CD14-positive monocyte (primary cell): ENCODE measurements at regions not wholly inside any gene's neighbourhood (a gene's known extent, or its start where the extent isn't known, plus 50 kb on each side); places are given as distances from the start of the nearest gene placed in this dataset.
A peak's percentile ranks its signal among the peaks of the same experiment; 100 is the strongest.

Source experiments
- DNase-seq, 3 donors: peaks; one replicate each; pipeline ENCODE4 v3.0.0-alpha.2; 2011 to 2022
- H2AFZ ChIP-seq: 2 replicates; pipeline ENCODE4 v1.6.0; 2012; ENCODE audit warnings: mild to moderate bottlenecking, low read depth, low read length, inconsistent platforms; ENCODE audit not compliant: insufficient read depth, poor library complexity, severe bottlenecking
- H3K27ac ChIP-seq, 2 donors: 1 replicate in 1 of 2; 2 replicates in 1 of 2; pipeline ENCODE4 v1.5.1; 2012 to 2013; ENCODE audit warnings: low read length in 2 of 2, control low read depth in 1 of 2, inconsistent platforms in 1 of 2, low read depth in 1 of 2, mild to moderate bottlenecking in 1 of 2
- H3K27me3 ChIP-seq, 2 donors: one replicate each; pipeline versions ENCODE4 v1.6.0 to v1.6.1; 2011 to 2013; ENCODE audit warnings: low read length in 2 of 2; ENCODE audit not compliant: control insufficient read depth in 2 of 2, insufficient read depth in 2 of 2
- H3K36me3 ChIP-seq, 2 donors: replicated peaks in 1 of 2; 1 replicate in 1 of 2; 2 replicates in 1 of 2; pipeline versions ENCODE4 v1.5.1 to v1.6.1; 2012 to 2013; ENCODE audit warnings: low read length in 2 of 2, control low read depth in 1 of 2, inconsistent platforms in 1 of 2, mild to moderate bottlenecking in 1 of 2; ENCODE audit not compliant: insufficient read depth in 2 of 2, control insufficient read depth in 1 of 2
- H3K4me1 ChIP-seq, 2 donors: 1 replicate in 1 of 2; 2 replicates in 1 of 2; pipeline versions ENCODE4 v1.5.1 to v1.6.1; 2012 to 2013; ENCODE audit warnings: low read length in 2 of 2, control low read depth in 1 of 2, inconsistent platforms in 1 of 2, mild to moderate bottlenecking in 1 of 2, moderate library complexity in 1 of 2; ENCODE audit not compliant: insufficient read depth in 2 of 2, control insufficient read depth in 1 of 2
- H3K4me2 ChIP-seq: replicated peaks from 2 replicates; pipeline ENCODE3; 2012; ENCODE audit warnings: low read length, moderate library complexity, mild to moderate bottlenecking; ENCODE audit not compliant: poor library complexity, severe bottlenecking; ENCODE audit errors: extremely low read depth
- H3K4me3 ChIP-seq, 3 experiments: fragments of 200-600 bp in 1 of 3; sonication (generic) in 1 of 3; replicated peaks in 1 of 3; 1 replicate in 2 of 3; 2 replicates in 1 of 3; pipeline ENCODE4 v1.5.1; 2011 to 2013; ENCODE audit warnings: low read length in 3 of 3, mild to moderate bottlenecking in 3 of 3, control low read depth in 2 of 3, low read depth in 2 of 3, inconsistent platforms in 1 of 3, moderate library complexity in 1 of 3
- H3K79me2 ChIP-seq: 2 replicates; pipeline ENCODE4 v1.6.0; 2012; ENCODE audit warnings: mild to moderate bottlenecking, control low read depth, inconsistent platforms, low read length, moderate library complexity; ENCODE audit not compliant: insufficient read depth
- H3K9ac ChIP-seq: 2 replicates; pipeline ENCODE4 v1.6.0; 2017; ENCODE audit warnings: low read length, mild to moderate bottlenecking; ENCODE audit not compliant: insufficient read depth, poor library complexity, severe bottlenecking
- H3K9me3 ChIP-seq, 2 donors: replicated peaks in 1 of 2; 1 replicate in 1 of 2; 2 replicates in 1 of 2; pipeline versions ENCODE4 v1.5.1 to v1.6.1; 2012 to 2013; ENCODE audit warnings: low read length in 2 of 2, control low read depth in 1 of 2; ENCODE audit not compliant: control insufficient read depth in 1 of 2, insufficient read depth in 1 of 2
- H4K20me1 ChIP-seq: 2 replicates; pipeline ENCODE4 v1.6.0; 2012; ENCODE audit warnings: mild to moderate bottlenecking, low read length, control low read depth, moderate library complexity; ENCODE audit not compliant: insufficient read depth
- H3K27ac Mint-ChIP-seq, 7 donors: one replicate each; pipeline ENCODE4 v1.8.0; 2020; ENCODE audit warnings: mild to moderate bottlenecking in 7 of 7, mixed read lengths in 7 of 7, moderate library complexity in 6 of 7, inconsistent platforms in 2 of 7
- H3K27me3 Mint-ChIP-seq, 3 donors: one replicate each; pipeline ENCODE4 v1.8.0; 2021 to 2022; ENCODE audit warnings: low read depth in 3 of 3, mild to moderate bottlenecking in 3 of 3, mixed read lengths in 3 of 3, moderate library complexity in 3 of 3, inconsistent platforms in 1 of 3
- H3K36me3 Mint-ChIP-seq, 2 donors: one replicate each; pipeline ENCODE4 v1.8.0; 2020; ENCODE audit warnings: mixed read lengths in 2 of 2, inconsistent platforms in 1 of 2, mild to moderate bottlenecking in 1 of 2
- H3K4me1 Mint-ChIP-seq: one replicate; pipeline ENCODE4 v1.8.0; 2020; ENCODE audit warnings: mild to moderate bottlenecking, mixed read lengths
- H3K4me3 Mint-ChIP-seq, 2 donors: one replicate each; pipeline ENCODE4 v1.8.0; 2020; ENCODE audit warnings: mild to moderate bottlenecking in 2 of 2, mixed read lengths in 2 of 2, moderate library complexity in 1 of 2
- H3K9me3 Mint-ChIP-seq, 7 donors: one replicate each; pipeline ENCODE4 v1.8.0; 2020 to 2022; ENCODE audit warnings: mixed read lengths in 7 of 7, mild to moderate bottlenecking in 6 of 7, moderate library complexity in 6 of 7, inconsistent platforms in 2 of 7
- CTCF ChIP-seq: fragments of 200-600 bp; IDR thresholded peaks from one replicate; pipeline ENCODE4 v1.8.0; 2022; ENCODE audit warnings: antibody characterized with exemption, mild to moderate bottlenecking
- WGBS: methylation state at CpG from one replicate; pipeline ENCODE4 v1.1.5; 2013; ENCODE audit warnings: missing lambda C conversion rate; ENCODE audit not compliant: insufficient coverage; 5-methylcytosine and 5-hydroxymethylcytosine counted together
- intact Hi-C, 2 donors: fragments of 100-400 bp; cut with micrococcal nuclease; formaldehyde crosslinking; loops; one replicate each; pipeline versions ENCODE4 v1.15.0 to v1.15.1; 2023

- H3K4me3 ChIP-seq: no peak overlapping the region
These were observed 353.1 kb downstream of the CDC5L start for GRCh38 chr6:44740566-44741120.

GRCh38 chr6:44742201-44742600 lies 354.7 kb downstream of the CDC5L start:
- peaks cover 0 to 2% of the 10 kb centered on the region in 2 donors for H3K9me3 ChIP-seq
- WGBS: 100% methylated on average over 1 of the region's 2 CpGs
- intact Hi-C loops: no loop called here
- Mint-ChIP-seq H3K36me3 (no peaks in the 10 kb centered on the region), H3K4me1 (peaks cover 4% of the 10 kb centered on the region), H3K4me3 (no peak overlapping the region), H3K27ac (no peak overlapping the region), H3K27me3 (peaks cover 0 to 4% (median 3%) of the 10 kb centered on the region in 3 donors), H3K9me3 (peaks cover 2 to 12% (median 10%) of the 10 kb centered on the region in 7 donors)
- H3K79me2 ChIP-seq: no peaks in the 10 kb centered on the region
- H3K9ac ChIP-seq: no peak overlapping the region
- no peaks in the 10 kb centered on the region for H4K20me1 ChIP-seq
- H3K4me1 ChIP-seq: no peaks in the 10 kb centered on the region
- no peak overlapping the region for H3K27ac ChIP-seq
- H3K4me3 ChIP-seq: no peak overlapping the region
- H2AFZ ChIP-seq: no peak overlapping the region
- no peak for DNase-seq
- no peaks in the 10 kb centered on the region for H3K27me3 ChIP-seq
- H3K36me3 ChIP-seq: no peaks in the 10 kb centered on the region
- H3K4me2 ChIP-seq: no peak overlapping the region
- TF ChIP-seq CTCF: no peak

More at GRCh38 chr6:44740566-44741120, 353.1 kb downstream of the CDC5L start:
- 72% methylated on average over 5 of the region's 8 CpGs for WGBS
- no peak for DNase-seq
- Histone ChIP-seq H3K27ac (no peak overlapping the region), H3K9me3 (peaks cover 0 to 2% of the 10 kb centered on the region in 2 donors), H3K4me1 (no peaks in the 10 kb centered on the region), H4K20me1 (no peaks in the 10 kb centered on the region), H3K9ac (no peak overlapping the region), H3K4me2 (no peak overlapping the region), H3K79me2 (no peaks in the 10 kb centered on the region), H3K36me3 (no peaks in the 10 kb centered on the region), H3K27me3 (no peaks in the 10 kb centered on the region), H2AFZ (no peak overlapping the region)
- Mint-ChIP-seq H3K4me1 (peaks cover 4% of the 10 kb centered on the region), H3K36me3 (no peaks in the 10 kb centered on the region), H3K27me3 (peaks cover 0 to 3% (median 2%) of the 10 kb centered on the region in 3 donors), H3K27ac (peak overlapping the region in 1 of 7 donors; percentile 45), H3K9me3 (peaks cover 0 to 9% (median 4%) of the 10 kb centered on the region in 7 donors), H3K4me3 (no peak overlapping the region)
- TF ChIP-seq CTCF: no peak
- intact Hi-C loops: no loop called here
